ENCODE measurements at regions not wholly inside any gene's neighbourhood (a gene's known extent, or its start where the extent isn't known, plus 50 kb on each side); places are given as distances from the start of the nearest gene placed in this dataset.

DNA sequence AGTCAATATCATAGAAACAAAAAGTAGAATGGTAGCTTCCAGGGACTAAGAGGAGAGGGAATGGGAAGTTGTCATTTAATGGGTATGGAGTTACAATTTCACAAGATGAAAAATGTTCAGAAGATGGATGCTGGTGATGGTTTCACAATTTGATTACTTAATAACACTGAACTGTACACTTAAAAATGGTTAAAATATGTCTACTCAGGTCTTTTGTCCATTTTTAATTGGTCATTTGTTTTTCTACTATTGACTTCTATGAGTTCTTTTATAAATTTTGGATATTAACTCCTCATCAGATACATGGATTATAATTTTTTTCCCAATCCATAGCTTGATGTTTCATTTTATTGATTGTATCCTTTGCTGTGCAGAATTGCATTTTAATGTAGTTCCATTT is 275.5 kb downstream of the AKAIN1 start:
- TF ChIP-seq CTCF (conservative IDR thresholded peaks at IDR 0.05) (no peak), ZFX (IDR thresholded peaks at IDR 0.05) (no peak)

All from C4-2B (cell line).